Stimulated activated CD4-positive, alpha-beta T cell treated with anti-CD3 and anti-CD28 coated beads, Interleukin-15, amount 100 ng/mL, for 24 hours (primary cell): ENCODE measurements at regions not wholly inside any gene's neighbourhood (a gene's known extent, or its start where the extent isn't known, plus 50 kb on each side); places are given as distances from the start of the nearest gene placed in this dataset.
"Not testable (repeated sequence)": the region's sequence is repeated elsewhere in the genome, so short reads cannot be mapped to it uniquely, and the experiment has no call there.

Source experiments
- DNase-seq: peaks from one replicate; pipeline ENCODE4 v3.0.0-alpha.2; 2020

- no peak for DNase-seq
These were observed 104.6 kb downstream of the MSX2 start for GRCh38 chr5:174828804-174829510.

DNA sequence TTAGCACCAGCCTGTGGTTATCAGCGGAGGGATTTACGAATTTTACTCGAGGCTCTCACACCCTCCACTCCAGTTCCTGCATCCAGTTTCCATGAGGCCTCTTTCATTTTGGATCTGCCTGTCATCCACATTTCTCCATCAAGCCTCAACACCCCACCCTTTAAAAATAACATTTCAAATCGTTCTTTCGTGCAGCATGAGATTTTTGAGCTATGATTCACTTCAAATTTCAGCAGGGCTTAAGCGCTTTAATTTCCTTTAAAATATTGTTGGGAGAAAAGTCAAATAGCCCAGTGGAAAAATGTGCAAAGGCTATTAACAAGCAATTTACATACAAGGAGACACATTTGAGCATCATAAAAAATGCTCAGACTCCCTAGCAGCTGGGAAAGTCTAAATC is 103.2 kb downstream of the MSX2 start:
- no peak for DNase-seq

- DNase-seq = no peak
These were observed 101.2 kb downstream of the MSX2 start for GRCh38 chr5:174825587-174825986.

DNA sequence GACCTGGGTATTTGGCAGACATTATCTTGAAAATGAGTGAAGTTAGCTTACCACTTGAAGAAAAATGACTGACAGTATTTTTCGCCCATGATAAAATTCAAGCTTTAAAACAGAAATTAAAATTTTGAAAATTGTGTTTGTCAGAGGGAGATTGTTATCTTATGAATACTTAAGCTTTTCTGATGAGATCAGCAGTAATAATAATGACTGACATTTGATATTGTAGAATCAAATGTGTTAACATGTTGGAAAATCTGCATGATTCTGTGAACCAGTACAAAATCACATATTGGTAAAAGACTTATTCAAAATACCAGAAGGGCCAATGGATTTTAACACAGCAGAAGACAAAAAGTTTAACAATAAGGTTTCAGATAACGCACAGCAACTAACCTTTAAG is 94.0 kb downstream of the MSX2 start:
- DNase-seq = no peak

- DNase-seq = no peak
These were observed 93.2 kb downstream of the MSX2 start for GRCh38 chr5:174817610-174818009.

DNA sequence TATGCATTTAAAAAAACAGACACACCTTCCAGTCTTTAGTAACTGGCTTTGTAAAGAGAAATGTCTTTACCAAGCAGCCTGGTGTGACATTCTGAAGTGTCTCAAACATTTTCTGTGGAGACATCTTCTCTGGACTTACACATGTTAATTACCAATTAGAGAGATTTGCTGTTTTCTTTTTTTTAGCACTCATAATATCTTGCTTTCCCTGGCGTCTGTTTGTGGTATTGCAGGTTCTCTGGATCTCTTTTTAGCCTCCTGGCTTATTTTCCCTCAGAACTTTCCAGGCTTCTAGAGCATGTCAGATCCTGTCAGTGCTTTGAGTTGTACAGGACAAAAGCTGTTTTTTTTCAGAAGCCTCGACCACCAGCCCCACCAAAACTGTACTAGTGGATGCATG is 92.5 kb downstream of the MSX2 start:
- no peak for DNase-seq

DNA sequence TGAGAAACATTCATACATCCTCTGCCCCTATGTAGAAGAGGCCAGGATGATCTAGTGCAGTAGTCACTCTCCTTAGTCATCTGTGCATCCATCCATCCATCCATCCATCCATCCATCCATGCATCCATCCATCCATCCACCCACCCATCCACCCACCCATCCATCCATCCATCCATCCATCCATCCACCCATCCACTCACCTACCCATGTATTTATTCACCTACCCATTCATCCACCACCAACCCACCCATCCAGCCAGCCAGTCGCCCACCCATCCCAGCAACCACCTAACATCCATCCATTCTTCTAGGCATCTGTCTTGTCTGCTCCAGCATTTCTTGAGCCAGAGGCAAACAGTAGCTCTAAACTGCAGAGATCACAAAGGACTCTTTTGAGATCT is 87.1 kb downstream of the MSX2 start:
- DNase-seq = no peak

- no peak for DNase-seq
These were observed 86.4 kb downstream of the MSX2 start for GRCh38 chr5:174810796-174811195.

- DNase-seq = no peak
These were observed 83.1 kb downstream of the MSX2 start for GRCh38 chr5:174807471-174807870.

DNA sequence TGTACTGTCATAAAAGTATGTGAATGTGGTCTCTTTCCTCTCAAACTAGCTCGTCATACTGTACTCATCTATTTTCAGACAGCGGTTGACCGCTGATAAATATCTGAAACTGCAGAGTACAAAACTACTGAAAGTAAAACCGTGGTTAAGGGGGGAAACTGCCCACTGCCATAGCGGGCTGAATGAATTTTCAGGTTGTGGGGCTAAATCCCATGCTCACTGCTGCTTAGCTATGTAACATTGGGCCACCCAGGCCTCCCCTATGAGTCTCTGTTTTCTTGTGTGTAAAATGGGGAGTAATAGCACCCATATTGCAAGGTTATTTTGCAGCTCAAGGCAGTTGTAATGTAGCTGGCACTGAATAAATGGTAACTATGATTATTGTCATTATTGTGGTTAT is 82.3 kb downstream of the MSX2 start:
- no peak for DNase-seq

- DNase-seq = no peak
These were observed 77.4 kb downstream of the MSX2 start for GRCh38 chr5:174801798-174802197.

GRCh38 chr5:174800435-174800834 is 76.1 kb downstream of the MSX2 start:
- DNase-seq = no peak

GRCh38 chr5:174799121-174799520 is 74.7 kb downstream of the MSX2 start:
- no peak for DNase-seq

- DNase-seq = no peak
These were observed 74.2 kb downstream of the MSX2 start for GRCh38 chr5:174798551-174798951.

DNA sequence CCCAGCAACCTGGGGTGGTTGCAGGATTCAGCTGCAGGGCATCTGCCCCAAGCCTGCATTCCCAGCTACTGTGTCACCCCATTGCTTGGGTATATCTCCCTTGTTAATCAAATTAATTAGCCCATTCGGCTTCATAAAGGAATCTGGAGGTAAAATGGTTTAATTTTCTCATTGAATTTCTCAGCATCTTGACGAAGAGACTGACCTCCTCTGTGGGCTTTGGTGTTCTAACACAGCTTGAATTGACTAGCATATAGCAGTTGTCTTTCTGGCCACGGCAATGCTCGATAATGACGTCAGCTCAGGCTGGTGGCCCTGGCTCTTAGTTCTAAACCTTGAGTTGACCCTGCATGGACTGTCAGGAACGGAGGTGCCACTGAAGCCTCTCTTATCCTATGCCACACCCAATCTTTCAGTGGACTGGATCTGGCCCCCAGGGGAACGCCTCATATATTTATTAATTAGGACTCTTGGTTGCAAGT is 72.4 kb downstream of the MSX2 start:
- no peak for DNase-seq

DNA sequence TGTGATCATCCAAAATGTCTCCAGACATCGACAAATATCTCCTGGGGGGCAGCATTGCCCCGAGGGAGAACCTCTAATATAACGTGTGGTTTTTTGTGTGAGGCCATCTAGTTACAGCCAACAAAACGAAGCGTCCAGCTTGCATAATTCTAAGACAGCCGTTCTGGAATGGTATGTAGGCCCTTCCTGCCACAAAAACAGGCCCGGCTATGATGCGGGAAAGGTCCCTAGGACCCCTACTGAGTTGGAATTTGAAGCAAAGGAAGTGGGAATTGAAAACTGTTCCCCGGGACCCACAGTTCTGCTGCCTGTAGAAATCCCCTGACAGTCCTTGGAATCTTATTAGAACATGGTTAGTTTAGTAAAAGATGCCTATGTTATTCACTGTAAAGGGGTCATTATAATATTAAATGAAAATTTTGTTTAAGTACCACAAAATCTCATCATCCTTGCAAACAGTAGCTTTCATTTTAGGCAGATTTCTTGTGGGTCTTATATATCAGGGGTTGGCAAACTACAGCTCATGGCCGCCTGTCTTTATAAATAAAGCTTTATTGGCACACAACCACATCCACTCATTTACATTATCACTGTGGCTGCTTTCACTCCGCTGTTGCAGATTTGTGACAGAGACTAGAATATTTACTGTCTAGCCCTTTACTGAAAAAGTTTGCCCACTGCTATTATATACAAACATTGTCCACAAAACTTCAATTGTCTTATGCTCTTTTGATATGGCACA is 70.7 kb downstream of the MSX2 start:
- DNase-seq = no peak

- DNase-seq = peak; percentile 64
These were observed 69.4 kb downstream of the MSX2 start for GRCh38 chr5:174793684-174794328.

DNA sequence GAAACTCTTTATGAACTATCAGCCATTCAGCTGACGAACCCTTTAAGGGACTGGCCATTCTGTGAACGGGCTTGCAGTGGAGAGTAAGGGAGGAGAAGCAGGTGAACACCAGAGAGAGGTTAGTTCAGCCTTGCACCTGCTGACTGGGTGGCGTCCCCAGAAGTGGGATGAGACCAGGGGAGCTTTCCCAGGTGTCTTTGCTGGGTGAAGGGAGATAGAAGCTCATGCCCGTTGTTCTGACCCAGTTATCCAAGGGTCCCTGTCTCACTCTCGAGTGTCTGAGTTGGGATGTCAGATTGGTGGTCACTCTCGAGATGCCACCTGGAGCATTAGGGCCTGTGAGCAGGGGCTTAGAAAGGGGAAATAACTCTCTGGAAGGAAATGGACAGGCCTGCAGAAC is 68.7 kb downstream of the MSX2 start:
- no peak for DNase-seq

- DNase-seq = not testable (repeated sequence)
These were observed 67.9 kb downstream of the MSX2 start for GRCh38 chr5:174792265-174792664.

DNA sequence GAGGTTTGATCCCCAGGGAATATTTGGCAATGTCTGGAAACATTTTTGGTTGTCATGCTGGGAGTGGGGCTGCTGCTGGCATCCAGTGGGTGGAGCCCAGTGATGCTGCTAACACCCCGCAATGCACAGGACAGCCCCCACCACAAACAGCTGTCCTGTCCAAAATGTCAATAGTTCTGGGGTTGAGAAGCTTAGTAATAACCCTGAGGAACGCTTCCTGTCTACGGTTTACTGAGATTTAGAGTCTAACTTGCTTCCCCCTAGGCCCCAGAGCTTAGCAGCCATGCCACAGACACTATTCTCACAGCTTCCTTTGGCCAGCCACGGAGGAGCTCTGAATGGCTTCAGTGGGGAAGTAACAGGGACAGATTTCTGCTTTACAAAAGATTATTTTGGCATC is 66.5 kb downstream of the MSX2 start:
- DNase-seq = no peak

GRCh38 chr5:174789596-174789995 is 65.2 kb downstream of the MSX2 start:
- no peak for DNase-seq

DNA sequence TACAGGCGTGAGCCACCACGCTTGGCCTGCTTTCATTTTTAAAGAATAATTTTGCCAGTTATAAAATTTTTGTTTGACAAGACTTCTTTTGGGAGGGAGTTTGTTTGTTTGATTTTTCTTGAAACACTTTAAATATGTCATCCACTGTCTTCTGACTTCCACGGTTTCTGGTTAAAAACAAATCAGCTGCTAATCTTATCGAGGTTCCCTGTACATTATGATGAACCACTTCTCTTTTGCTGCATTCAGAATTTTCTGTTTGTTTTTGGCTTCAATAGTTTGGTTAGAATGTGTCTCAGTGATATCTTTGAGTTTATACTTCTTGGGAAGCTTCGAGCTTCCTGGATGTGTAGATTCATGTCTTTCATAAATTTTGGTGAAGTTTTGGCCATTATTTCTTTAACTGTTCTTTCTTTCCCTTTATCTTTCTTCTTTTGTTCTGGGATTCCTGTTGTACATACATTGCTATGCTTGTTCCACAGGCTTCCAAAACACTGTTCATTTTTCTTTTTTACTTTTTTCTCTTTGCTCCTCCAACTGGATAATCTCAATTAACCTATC is 60.8 kb downstream of the MSX2 start:
- DNase-seq = no peak
